CD4-positive, alpha-beta T cell treated with Interleukin-12 subunit alpha and Interleukin-12 subunit beta, for 1 hour (primary cell): ENCODE measurements at regions not wholly inside any gene's neighbourhood (a gene's known extent, or its start where the extent isn't known, plus 50 kb on each side); places are given as distances from the start of the nearest gene placed in this dataset.

Source experiments
- DNase-seq: peaks from one replicate; pipeline ENCODE4 v3.0.0-alpha.2; 2020

- no peak for DNase-seq
Observed at GRCh38 chr7:46515844-46516590, 594.9 kb upstream of the IGFBP3 start.

GRCh38 chr7:46513447-46513848, 592.4 kb upstream of the IGFBP3 start:
- DNase-seq: no peak

- no peak for DNase-seq
Observed at GRCh38 chr7:46512891-46513413, 591.9 kb upstream of the IGFBP3 start.

- no peak for DNase-seq
Observed at GRCh38 chr7:46511442-46512215, 590.6 kb upstream of the IGFBP3 start.

- DNase-seq: no peak
Observed at GRCh38 chr7:46508583-46508982, 587.5 kb upstream of the IGFBP3 start.

GRCh38 chr7:46507560-46507959, 586.5 kb upstream of the IGFBP3 start:
- no peak for DNase-seq

- no peak for DNase-seq
Observed at GRCh38 chr7:46494441-46494840, 573.4 kb upstream of the IGFBP3 start.

- DNase-seq: no peak
Observed at GRCh38 chr7:46494028-46494427, 573.0 kb upstream of the IGFBP3 start.

- DNase-seq: no peak
Observed at GRCh38 chr7:46493196-46493595, 572.1 kb upstream of the IGFBP3 start.

GRCh38 chr7:46492466-46492865, 571.4 kb upstream of the IGFBP3 start:
- DNase-seq: no peak

- DNase-seq: no peak
Observed at GRCh38 chr7:46490406-46490805, 569.3 kb upstream of the IGFBP3 start.

GRCh38 chr7:46489106-46489505, 568.0 kb upstream of the IGFBP3 start:
- DNase-seq: no peak

- no peak for DNase-seq
Observed at GRCh38 chr7:46488607-46489006, 567.5 kb upstream of the IGFBP3 start.

- no peak for DNase-seq
Observed at GRCh38 chr7:46486256-46487206, 565.5 kb upstream of the IGFBP3 start.

GRCh38 chr7:46485481-46486065, 564.5 kb upstream of the IGFBP3 start:
- DNase-seq: no peak

- no peak for DNase-seq
Observed at GRCh38 chr7:46484906-46485305, 563.8 kb upstream of the IGFBP3 start.

GRCh38 chr7:46480619-46481018, 559.5 kb upstream of the IGFBP3 start:
- no peak for DNase-seq

GRCh38 chr7:46479680-46480079, 558.6 kb upstream of the IGFBP3 start:
- DNase-seq: no peak

GRCh38 chr7:46478046-46478445, 557.0 kb upstream of the IGFBP3 start:
- DNase-seq: no peak

GRCh38 chr7:46468753-46469356, 547.8 kb upstream of the IGFBP3 start:
- no peak for DNase-seq

GRCh38 chr7:46463170-46463569, 542.1 kb upstream of the IGFBP3 start:
- no peak for DNase-seq

GRCh38 chr7:46461334-46461777, 540.3 kb upstream of the IGFBP3 start:
- DNase-seq: no peak
